Endothelial cell of umbilical vein (primary cell): ENCODE measurements at regions not wholly inside any gene's neighbourhood (a gene's known extent, or its start where the extent isn't known, plus 50 kb on each side); places are given as distances from the start of the nearest gene placed in this dataset.

Experiments used
- BruUV-seq: library from RNA; stranded (reverse); fragments of 400-500 nt; replicated peaks from 2 replicates; lab custom pipeline; 2021; lab: Mats Ljungman, UMichigan
- CTCF ChIA-PET: fragments of 300-600, 350-600 bp; sonication (Branson Sonifier 250); formaldehyde crosslinking; loops from one replicate; lab custom pipeline; 2021; ENCODE audit warnings: antibody characterized with exemption, inconsistent platforms; lab: Charles Lee
- POLR2A ChIA-PET: fragments of 300-600, 350-600 bp; sonication (Branson Sonifier 250); formaldehyde crosslinking; loops from one replicate; lab custom pipeline; 2021; ENCODE audit warnings: antibody characterized with exemption, inconsistent platforms; lab: Charles Lee
- DNase-seq: peaks from one replicate; pipeline ENCODE4 v3.0.0-alpha.2; 2011; ENCODE audit warnings: low read depth, low spot score
- FAIRE-seq: peaks from 2 replicates; lab custom pipeline; 2011; peaks lifted over from hg19 to GRCh38; lab: Jason Lieb, UNC
- H2AFZ ChIP-seq: 2 replicates; pipeline ENCODE4 v1.6.0; 2012; ENCODE audit warnings: low read depth, low read length, control low read depth, inconsistent platforms
- H3K27ac ChIP-seq: 2 replicates; pipeline ENCODE4 v1.5.1; 2011; ENCODE audit warnings: low read depth, mild to moderate bottlenecking, control low read depth, low read length, moderate library complexity; ENCODE audit not compliant: insufficient read depth
- H3K27me3 ChIP-seq, 2 experiments: 2 replicates each; pipeline versions ENCODE4 v1.6.0 to v1.6.1; 2011; ENCODE audit warnings: low read length in 2 of 2, mixed read lengths in 1 of 2; ENCODE audit not compliant: control insufficient read depth in 2 of 2, insufficient read depth in 2 of 2
- H3K36me3 ChIP-seq, 2 experiments: 2 replicates in 1 of 2; 3 replicates in 1 of 2; pipeline ENCODE4 v1.5.1; 2011; ENCODE audit warnings: low read length in 2 of 2, mild to moderate bottlenecking in 1 of 2, moderate library complexity in 1 of 2; ENCODE audit not compliant: control insufficient read depth in 2 of 2, insufficient read depth in 2 of 2; ENCODE audit errors: extremely low read depth in 1 of 2
- H3K4me1 ChIP-seq: 3 replicates; pipeline ENCODE4 v1.5.1; 2011; ENCODE audit warnings: mild to moderate bottlenecking, low read length; ENCODE audit not compliant: control insufficient read depth, insufficient read depth; ENCODE audit errors: extremely low read depth
- H3K4me2 ChIP-seq: 2 replicates; pipeline ENCODE4 v1.6.1; 2011; ENCODE audit warnings: low read length, control low read depth, mixed read lengths; ENCODE audit not compliant: insufficient read depth
- H3K4me3 ChIP-seq, 3 experiments: fragments of 200-600 bp in 1 of 3; sonication (generic), shearing (Covaris generic) in 1 of 3; replicated peaks in 1 of 3; 2 replicates each; pipeline ENCODE4 v1.5.1; 2011 to 2016; ENCODE audit warnings: control low read depth in 3 of 3, low read length in 3 of 3, mild to moderate bottlenecking in 2 of 3, inconsistent platforms in 1 of 3, low read depth in 1 of 3, moderate library complexity in 1 of 3; ENCODE audit not compliant: insufficient read depth in 1 of 3
- H3K79me2 ChIP-seq: 2 replicates; pipeline ENCODE4 v1.6.0; 2012; ENCODE audit warnings: low read length, inconsistent platforms; ENCODE audit not compliant: control insufficient read depth, insufficient read depth
- H3K9ac ChIP-seq: replicated peaks from 2 replicates; pipeline ENCODE3; 2011; ENCODE audit warnings: low read length, control low read depth; ENCODE audit not compliant: insufficient read depth; ENCODE audit errors: extremely low read depth
- H3K9me1 ChIP-seq: replicated peaks from 3 replicates; pipeline ENCODE4 v1.6.0; 2011; ENCODE audit warnings: mild to moderate bottlenecking, low read length; ENCODE audit not compliant: control insufficient read depth, insufficient read depth; ENCODE audit errors: extremely low read depth
- H3K9me3 ChIP-seq: replicated peaks from 2 replicates; pipeline ENCODE4 v1.5.1; 2012; ENCODE audit warnings: low read length, inconsistent platforms; ENCODE audit not compliant: control insufficient read depth, insufficient read depth
- H4K20me1 ChIP-seq: replicated peaks from 2 replicates; pipeline ENCODE3; 2011; ENCODE audit warnings: mild to moderate bottlenecking, low read length; ENCODE audit not compliant: control insufficient read depth, insufficient read depth; ENCODE audit errors: extremely low read depth
- EZH2 ChIP-seq: IDR thresholded peaks from 2 replicates; pipeline ENCODE4 v1.6.1; 2012; ENCODE audit warnings: borderline replicate concordance, low read depth, mild to moderate bottlenecking, moderate library complexity, low read length, inconsistent platforms; ENCODE audit not compliant: severe bottlenecking
- FOS ChIP-seq: IDR thresholded peaks from 2 replicates; pipeline ENCODE4 v1.6.1; 2011; ENCODE audit warnings: mild to moderate bottlenecking, low read length, moderate library complexity, borderline replicate concordance; ENCODE audit not compliant: insufficient read depth
- GATA2 ChIP-seq: IDR thresholded peaks from 2 replicates; pipeline ENCODE4 v1.7.0; 2011; ENCODE audit warnings: low read depth, mild to moderate bottlenecking, moderate library complexity, mixed read lengths, low read length; ENCODE audit not compliant: insufficient read length, insufficient read depth
- MAX ChIP-seq: IDR thresholded peaks from 2 replicates; pipeline ENCODE4 v1.6.1; 2011; ENCODE audit not compliant: insufficient read depth, insufficient read length
- MYC ChIP-seq: IDR thresholded peaks from one replicate; pipeline ENCODE4 v1.6.1; 2011; ENCODE audit warnings: mild to moderate bottlenecking, low read depth, low read length
- dilution Hi-C: fragments of 300-500 bp; cut with MboI; formaldehyde crosslinking; loops from one replicate; pipeline ENCODE4 v1.15.0; 2019; ENCODE audit warnings: low sequenced_read_pairs; ENCODE audit not compliant: extremely low pct_ligation_motif_present
- intact Hi-C: fragments of 100-400 bp; cut with micrococcal nuclease; formaldehyde crosslinking; loops from one replicate; pipeline ENCODE4 v1.10.0; 2022

- FAIRE-seq (no peak), DNase-seq (no peak)
- no peaks in the 10 kb centered on the region for H3K9me1 ChIP-seq
- H3K79me2 ChIP-seq, result no peaks in the 10 kb centered on the region
- H3K4me3 ChIP-seq, result no peak overlapping the region
- no TSS peak for BruUV-seq
- H3K27ac ChIP-seq, result no peak overlapping the region
- no peaks in the 10 kb centered on the region for H3K36me3 ChIP-seq
- no peaks in the 10 kb centered on the region for H4K20me1 ChIP-seq
- dilution Hi-C loops (no loop called here), intact Hi-C loops (no loop called here)
- ChIA-PET CTCF (no interaction called here), POLR2A (no interaction called here)
- H3K4me1 ChIP-seq, result no peaks in the 10 kb centered on the region
- no peak overlapping the region for H2AFZ ChIP-seq
- TF ChIP-seq GATA2, result no peak
- peak; percentile 33 for TF ChIP-seq EZH2
- TF ChIP-seq MYC, result no peak
- TF ChIP-seq FOS, result no peak
- no peak for TF ChIP-seq MAX
- no peak overlapping the region for H3K4me2 ChIP-seq
- no peak overlapping the region for H3K9ac ChIP-seq
- H3K9me3 ChIP-seq, result no peaks in the 10 kb centered on the region
- H3K27me3 ChIP-seq, result peaks cover 6% of the 10 kb centered on the region in 2 experiments
These were observed 295.4 kb downstream of the CYP26B1 start for GRCh38 chr2:71852141-71852711.

GRCh38 chr2:71851094-71851750, 296.4 kb downstream of the CYP26B1 start:
- no peak for TF ChIP-seq GATA2
- Histone ChIP-seq H3K9me1 (no peaks in the 10 kb centered on the region), H3K79me2 (no peaks in the 10 kb centered on the region), H3K9me3 (no peaks in the 10 kb centered on the region), H3K27ac (no peak overlapping the region), H3K36me3 (no peaks in the 10 kb centered on the region), H3K27me3 (peaks cover 6% of the 10 kb centered on the region in 2 experiments), H3K4me3 (no peak overlapping the region), H2AFZ (no peak overlapping the region), H3K9ac (no peak overlapping the region), H3K4me1 (peaks cover 3% of the 10 kb centered on the region), H3K4me2 (no peak overlapping the region), H4K20me1 (no peaks in the 10 kb centered on the region)
- CTCF ChIA-PET, result interaction anchor here (1.0 kb wide), 1 partner anchor 53 kb away, joined by 3 read pairs; no protein-coding TSS in a partner anchor
- POLR2A ChIA-PET, result no interaction called here
- DNase-seq, result no peak
- dilution Hi-C loops, result no loop called here
- FAIRE-seq, result no peak
- no TSS peak for BruUV-seq
- intact Hi-C loops, result no loop called here
